Renal cortex interstitium (tissue), 11 donors: ENCODE measurements at regions not wholly inside any gene's neighbourhood (a gene's known extent, or its start where the extent isn't known, plus 50 kb on each side); places are given as distances from the start of the nearest gene placed in this dataset.

Experiments used
- DNase-seq, 11 donors: peaks; one replicate each; pipeline ENCODE4 v3.0.0-alpha.2; 2013; ENCODE audit warnings: low read depth in 9 of 11, low spot score in 4 of 11; ENCODE audit errors: extremely low read depth in 1 of 11

DNA sequence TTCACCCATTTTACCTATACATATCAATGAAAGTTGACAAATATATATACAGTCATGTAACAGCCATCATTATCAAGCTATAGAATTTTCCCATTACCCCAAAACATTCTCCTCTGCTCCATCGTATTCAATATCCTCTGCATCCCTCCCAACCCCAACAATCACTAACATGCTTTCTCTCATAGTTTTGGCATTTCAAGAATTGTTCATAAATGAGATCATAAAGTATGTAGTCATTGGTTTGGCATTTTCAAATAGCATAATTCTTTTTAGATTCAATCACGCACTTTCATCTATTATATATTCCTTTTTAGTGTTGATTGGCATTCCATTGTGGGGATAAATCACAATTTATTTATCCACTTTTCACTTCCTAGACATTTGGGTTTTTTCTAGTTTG, 866.0 kb upstream of the TMEM132C start:
- no peak for DNase-seq

DNA sequence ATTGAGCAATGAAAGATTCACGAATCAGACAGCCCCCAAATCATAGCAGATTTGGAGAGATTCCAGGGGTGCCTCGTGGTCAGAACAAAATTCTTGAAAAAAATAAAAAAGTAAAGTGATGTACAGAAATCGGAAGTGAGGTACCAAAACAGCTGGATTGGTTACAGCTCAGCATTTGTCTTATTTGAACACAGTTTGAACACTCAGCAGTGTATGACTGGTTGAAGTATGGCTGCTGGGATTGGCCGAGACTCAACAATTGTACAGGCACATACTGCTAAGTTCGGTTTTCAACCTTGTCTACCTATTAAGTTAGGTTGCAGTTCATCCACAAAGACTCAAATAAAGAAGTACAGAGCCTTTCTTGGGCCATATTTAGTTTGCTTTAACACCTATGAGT, 865.4 kb upstream of the TMEM132C start:
- no peak for DNase-seq

DNA sequence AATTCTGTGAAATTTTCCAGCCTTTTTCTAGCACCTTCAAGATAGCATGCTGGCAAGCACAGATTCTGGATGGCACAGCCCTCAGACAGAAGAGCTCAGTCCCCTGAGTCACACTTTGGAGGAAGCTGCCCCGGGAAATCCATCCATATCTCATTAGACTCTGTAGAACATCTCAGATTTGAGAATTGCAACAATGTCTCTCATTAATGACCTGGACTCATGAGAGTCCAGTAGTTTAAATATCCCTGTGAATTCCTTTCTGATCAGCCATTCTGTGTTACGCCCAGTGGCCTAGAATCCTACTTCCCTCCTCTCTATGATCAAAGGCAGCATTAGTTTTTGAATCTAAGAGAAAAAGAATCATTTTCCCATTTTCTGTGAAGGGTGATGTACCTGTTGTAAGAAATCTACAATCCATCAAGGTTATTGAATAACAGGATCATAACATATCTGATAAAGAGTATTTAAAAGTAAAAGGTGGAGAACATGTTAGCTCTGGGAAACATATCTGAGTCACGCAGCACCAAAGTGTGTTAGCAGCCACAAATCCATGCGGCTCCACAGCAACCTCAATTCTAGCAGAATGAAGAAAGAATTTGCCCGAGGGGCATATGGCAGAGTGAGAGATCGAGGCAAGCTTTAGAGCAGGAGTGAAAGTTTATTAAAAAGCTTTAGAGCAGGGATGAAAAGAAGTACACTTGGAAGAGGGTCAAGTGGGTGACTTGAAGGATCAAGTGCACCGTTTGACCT, 855.6 kb upstream of the TMEM132C start:
- no peak for DNase-seq

DNA sequence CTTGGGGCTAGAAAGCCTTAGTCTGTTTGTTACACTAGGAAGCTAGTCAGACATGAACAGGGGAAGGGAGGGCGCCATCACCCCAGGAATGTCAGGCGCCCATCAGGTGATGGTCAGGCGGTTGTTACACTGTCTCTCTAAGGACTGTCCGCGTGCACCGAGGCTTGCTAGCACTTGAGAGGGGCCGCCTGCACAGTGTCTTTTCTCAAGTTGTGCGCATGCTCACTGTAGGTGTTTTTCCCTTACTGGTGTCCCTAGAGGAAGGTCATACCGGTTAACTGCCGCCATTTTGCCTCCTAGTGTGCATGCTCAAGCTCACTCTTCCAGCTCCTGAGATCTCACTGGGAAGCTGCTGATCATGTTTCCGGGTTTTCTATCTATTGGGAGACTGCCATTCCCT, 855.0 kb upstream of the TMEM132C start:
- DNase-seq = no peak

DNA sequence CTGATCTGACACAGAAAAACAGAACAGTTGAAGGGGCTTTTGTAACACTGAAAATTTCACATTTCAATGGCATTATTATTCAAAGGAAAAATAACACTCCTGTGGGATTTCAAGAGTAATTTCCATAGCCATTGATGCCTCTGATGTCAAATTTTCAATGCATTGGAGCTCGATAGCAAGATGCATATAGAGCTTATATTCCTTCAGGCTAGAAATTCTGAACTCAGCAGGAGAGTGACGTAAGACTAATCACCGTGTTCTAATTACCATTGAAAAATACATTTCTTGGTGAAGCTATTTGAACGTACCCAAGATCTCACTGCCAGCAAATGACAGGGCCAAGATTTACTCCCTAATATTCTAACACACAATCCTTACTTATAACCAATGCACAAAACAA, 854.1 kb upstream of the TMEM132C start:
- DNase-seq = no peak

DNA sequence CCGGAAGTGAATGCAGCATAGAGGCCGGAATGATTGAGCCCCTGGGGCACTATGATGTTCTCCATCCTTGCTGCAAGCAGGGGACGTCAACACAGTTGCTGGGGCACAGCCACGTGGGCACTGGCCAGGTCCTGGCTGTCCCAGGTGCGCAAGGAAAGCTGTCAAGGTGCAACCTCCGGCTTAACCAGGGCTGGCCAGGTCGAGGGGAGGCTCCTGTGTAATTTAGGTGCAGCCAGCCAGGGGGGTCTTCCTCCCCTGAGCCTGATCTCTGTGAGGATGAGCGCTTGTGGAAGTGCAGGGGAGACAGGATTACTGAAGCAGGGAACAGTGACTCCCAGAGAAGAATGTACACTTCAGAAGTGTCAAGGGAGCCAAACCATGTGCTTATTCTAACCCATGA, 852.8 kb upstream of the TMEM132C start:
- DNase-seq = no peak

DNA sequence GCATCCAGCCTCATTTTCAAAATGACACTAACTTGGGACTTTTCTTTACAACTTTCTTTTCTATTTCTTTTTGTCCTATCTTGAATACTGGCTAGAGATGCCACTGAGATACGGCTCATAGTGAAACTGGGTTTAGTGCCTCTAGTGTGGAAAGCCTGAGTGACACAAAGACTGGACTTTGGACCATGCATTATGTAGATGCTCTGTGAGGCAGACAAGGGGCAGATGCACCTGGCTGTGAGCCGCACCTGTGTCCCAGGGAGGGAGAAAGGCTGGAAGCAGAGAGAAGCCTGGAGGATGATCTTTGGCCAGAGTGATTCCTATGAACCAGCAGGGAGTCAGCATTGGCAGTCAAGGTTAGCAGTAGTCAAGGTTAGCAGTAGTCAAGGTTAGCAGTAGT, 852.3 kb upstream of the TMEM132C start:
- DNase-seq = no peak

DNA sequence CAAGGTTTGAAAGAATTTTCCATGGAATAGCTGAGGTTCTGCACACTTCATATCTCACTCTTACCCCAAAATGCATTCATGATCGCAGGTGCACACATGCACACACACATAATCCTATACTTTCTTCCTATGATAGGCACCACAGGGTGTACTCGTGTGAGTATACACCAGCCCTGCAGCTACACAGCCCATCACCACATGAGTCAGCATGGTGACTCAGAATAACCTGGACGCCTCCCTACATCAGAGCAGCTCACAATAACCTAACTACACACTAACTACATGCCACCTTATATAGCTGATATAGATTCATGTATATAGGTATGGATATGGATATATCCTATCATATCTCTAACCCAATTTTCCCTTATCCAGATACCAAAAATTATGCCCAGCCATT, 850.2 kb upstream of the TMEM132C start:
- DNase-seq = no peak

DNA sequence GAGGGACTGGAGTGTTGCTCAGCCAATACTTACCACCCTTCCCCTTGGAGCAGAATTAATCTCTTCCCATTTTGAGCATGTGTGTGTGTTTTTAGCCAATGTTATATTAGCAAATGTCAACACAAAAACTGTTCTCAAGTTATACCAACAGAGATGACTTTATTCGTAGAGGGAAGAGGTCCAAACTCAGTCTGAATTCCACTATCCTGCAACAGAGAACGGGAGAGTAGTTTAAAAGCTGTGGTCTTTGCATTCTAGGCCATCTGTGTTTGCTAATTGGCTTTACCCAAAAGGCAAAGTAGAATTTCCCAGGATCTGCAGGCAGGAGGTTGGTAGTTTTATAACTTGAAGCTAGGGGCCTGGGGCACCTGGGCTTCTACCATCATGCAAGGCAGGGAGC, 847.9 kb upstream of the TMEM132C start:
- no peak for DNase-seq

DNA sequence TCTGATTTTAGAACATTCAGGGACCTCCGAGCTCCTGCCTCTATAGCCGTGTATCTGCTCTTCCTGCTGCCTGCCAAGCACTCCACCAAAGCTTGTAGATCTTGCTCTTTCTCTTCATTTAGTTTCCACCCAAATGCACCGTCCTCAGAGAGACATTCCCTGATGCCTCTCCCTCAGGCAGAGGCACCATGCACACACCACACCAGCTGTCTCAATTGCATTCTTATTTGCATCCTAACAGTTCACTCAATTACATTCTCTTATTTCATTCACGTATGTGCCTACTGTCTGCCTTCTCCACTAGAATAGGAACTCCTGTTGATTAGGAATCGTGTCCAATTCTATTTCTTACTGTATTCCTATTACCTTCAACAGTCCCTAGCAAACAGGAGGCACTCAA, 845.4 kb upstream of the TMEM132C start:
- DNase-seq = no peak

DNA sequence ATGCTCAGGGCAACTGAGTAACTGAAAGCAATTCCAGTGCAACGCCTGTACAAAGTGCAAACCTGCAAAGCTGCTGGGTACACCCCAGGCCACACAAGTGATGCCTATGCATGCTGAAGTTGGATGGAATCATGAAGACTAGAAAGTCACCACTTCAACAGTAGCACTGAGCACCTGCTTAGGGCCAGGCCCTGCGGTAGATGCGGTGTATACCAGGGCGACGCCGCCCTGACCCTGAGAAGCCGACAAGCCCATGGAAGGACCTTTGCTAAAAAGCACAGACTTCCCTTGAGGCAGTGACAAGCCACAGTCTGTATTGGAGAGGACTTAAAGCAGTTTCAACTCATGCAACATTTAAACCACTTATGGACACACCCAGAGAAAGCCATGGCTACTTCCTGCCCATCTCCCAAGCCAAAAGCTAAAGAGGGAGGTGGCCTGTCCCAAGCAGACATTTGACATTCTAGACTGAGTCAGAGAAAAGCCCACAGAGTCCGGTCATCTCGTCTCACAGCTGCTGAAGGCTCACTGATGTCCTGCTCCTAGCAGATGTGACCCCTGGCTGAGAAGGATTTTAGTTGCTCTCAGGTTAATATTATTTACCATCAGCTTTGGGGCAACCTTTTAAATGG, 843.9 kb upstream of the TMEM132C start:
- DNase-seq = no peak

DNA sequence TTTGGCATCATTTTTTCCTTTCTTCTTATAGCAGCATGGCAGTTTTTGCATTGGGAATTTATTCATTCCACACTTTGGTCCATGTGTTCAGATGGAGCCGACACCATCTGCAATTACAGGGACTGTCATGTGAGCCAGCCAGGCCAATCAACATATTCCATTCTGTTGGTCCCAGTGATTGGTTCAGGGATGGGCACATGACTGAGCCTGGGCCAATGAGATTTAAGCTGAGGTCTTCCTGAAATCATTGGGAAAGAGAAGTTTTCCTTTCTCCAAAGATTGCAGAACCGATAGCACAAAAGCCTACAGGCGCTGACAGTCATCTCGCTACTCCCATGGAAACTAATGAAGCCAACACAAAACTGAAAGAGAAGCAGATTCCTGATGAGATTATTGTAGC, 841.5 kb upstream of the TMEM132C start:
- DNase-seq = no peak

DNA sequence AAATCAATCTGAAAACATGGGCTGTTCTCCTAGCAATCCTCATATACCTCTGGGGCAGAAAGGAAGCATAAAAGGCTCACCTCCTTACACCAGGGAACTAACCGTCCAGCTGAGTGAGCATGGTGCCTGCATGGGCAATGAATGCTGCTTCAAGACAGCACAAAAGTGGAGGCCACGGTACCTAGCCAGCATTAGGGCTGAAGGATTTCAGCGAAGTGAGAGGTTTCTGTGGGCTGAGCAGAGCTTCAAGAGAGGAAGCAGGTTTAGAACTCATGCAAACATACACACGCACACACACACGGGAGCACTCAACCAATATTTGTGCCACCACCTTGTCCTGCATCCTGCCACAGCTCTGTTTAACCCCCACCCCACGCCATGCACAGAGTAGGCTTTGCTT, 838.5 kb upstream of the TMEM132C start:
- DNase-seq = no peak

DNA sequence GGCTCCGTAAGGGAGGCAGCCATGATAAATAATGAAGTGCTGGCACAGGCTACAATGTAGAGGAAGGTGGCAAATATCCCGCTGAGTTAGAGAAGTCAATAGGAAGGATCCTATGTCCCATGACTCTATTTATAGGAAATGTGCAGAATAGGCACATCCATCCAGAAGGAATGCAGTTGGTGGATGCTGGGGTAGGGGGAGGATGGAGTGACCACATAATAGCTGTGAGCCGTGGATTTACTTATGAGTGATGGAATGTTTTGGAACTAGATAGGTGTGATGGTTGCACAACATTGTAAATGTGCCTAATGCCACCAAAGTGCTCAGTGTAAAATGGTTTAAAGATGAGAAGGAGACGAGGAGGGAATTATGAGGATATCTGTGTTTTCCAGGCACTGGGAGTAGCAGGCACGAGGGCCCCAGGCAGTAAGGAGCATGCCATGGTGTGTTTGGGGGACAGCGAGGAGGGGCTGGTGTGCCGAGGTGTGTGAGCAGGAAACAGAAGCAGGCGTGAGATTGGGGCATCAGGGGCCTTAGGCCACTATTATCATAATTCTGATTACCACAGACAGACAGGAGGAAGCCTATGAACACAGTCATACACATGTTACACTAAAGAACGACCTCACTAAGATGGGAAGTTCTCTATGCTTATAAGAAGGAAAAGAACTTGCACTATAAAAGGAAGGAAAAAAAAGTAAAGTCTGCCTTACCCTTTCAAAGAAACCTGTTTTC, 837.3 kb upstream of the TMEM132C start:
- DNase-seq = no peak

DNA sequence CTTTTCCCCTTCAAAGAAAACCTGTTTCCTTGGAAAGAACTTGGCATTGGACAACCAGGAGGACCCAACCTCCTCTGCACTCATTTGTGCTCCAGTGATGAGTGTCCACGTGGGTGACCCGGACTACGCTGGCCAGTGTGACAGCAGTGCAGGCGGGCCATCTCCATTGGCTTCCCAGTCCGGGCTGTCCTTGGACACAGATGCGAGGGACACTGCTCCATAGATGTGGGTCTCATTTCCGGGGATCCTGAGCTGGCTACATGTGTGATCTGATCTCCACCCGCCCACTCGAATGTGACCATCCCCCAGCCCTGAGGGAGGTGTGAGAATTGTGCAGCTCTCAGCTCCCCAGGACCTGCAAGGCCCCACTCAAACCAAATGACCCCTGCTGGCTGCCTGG, 836.6 kb upstream of the TMEM132C start:
- DNase-seq = no peak

DNA sequence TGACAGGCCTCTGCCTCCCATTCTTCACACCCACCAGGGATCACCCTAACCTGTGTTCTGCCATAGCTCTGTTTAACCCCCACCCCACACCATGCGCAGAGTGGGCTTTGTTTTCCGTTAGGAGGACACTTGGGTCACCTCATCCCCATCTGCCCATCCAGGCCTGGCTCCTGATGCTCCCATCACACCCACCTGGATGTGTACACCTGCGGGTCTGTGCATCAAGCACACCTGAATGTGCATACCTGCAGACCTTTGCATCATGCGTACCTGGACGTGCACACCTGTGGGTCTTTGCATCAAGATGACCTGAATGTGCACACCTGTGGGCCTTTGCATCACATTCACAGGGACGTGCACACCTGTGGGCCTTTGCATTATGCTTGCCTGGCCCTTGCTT, 835.8 kb upstream of the TMEM132C start:
- DNase-seq = no peak

DNA sequence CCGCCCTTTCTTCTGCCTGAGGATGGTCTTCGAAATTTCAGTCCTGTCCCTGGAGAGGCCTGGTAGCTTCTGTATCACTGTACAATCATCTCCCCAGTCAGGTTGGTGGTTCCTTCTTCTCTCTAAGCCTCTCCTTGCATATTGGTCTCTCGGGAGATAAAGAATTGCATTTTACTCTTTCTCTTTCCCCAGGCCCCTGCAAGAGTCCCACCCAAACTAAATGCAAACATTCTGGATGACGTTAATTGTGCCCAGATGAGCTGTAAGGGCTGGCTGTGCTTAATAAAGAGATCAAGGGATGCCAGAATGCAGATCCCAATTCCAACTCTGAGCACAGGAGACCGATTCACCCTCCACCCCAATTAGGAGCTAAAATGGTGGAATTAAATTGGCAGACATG, 835.4 kb upstream of the TMEM132C start:
- DNase-seq = no peak

DNA sequence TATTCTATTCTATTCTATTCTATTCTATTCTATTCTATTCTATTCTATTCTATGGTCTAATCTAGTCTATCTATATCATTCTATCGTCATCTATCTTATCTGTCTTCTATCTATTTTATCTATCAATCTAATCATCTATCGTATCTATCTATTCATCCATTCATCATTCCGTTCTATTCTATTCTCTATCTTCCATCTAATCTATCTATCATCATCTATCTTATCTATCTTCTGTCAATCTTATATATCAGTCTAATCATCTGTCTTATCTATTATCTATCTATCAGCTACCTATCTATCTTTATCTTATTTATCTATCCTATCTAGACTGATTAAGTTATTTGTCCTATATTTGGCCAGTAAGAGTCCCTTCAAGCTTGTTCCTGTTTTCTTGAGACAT, 831.5 kb upstream of the TMEM132C start:
- DNase-seq = no peak

DNA sequence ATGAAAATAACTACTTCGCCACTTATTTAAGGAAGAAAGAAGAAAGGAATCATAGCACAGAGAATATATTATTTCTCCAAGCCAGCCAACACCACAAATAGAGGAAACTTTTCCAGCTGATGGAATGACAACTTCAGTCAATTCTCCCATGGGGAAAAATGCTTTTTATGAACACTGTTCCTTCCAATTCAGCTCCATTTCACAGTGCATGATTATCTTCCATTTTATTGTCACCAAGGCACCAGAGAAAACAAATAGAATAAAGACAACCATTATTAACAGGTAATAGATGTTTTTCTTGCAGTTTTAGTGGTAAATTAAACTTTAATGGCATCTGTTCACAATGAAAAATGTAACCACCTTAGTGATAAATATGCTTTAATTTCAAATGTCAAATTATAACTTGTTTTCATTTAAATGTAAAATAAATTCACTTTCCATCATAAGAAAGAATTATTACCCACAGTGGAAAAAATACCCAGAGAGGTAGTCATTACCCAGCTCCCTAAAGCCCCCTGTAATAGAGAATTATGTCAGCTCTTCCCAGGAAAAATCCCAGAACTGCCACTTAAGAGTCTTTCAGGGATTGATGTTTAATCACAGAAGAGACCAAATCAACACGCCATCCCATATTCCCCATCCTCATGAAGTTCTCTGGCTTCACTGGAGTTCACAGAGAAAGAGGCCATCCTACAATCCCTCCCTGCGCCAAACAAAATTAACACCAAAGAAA, 828.3 kb upstream of the TMEM132C start:
- DNase-seq = no peak

DNA sequence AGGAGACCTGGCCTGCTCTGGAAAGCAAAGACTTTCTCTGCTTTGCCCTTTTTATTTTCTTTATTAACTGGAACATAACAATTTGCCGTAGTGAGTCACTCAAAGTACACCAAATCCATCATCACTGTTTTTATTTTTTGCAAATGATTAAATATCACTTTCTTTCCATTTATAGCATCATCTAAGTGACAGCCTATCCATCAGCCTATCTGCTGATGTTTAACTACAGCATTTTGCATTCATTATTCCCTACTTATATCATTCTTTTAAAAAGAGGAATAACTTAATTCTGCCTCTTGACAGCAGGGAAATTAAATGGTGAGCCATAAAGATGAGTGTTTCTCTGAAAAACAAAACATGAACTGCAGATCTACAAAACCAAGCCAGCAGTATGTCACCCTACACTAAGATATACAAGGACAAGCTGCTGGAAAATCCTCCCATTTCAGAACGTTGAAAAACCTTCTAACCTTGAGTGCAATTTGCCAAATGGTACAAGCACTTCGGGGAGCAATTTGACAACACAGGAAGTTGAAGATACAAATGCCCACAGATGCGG, 821.3 kb upstream of the TMEM132C start:
- DNase-seq = no peak
